Osteocyte (in vitro differentiated cells): ENCODE measurements at regions not wholly inside any gene's neighbourhood (a gene's known extent, or its start where the extent isn't known, plus 50 kb on each side); places are given as distances from the start of the nearest gene placed in this dataset.
A peak's percentile ranks its signal among the peaks of the same experiment; 100 is the strongest.

Experiments used
- DNase-seq: peaks from one replicate; pipeline ENCODE4 v3.0.0; 2021; ENCODE audit warnings: mixed read lengths; ENCODE audit not compliant: unreplicated experiment; ENCODE audit errors: extremely low spot score
- H3K27ac Mint-ChIP-seq: one replicate; pipeline ENCODE4 v1.8.0; 2021; ENCODE audit warnings: mild to moderate bottlenecking, mixed read lengths; ENCODE audit not compliant: unreplicated experiment
- H3K27me3 Mint-ChIP-seq: one replicate; pipeline ENCODE4 v1.8.0; 2021; ENCODE audit warnings: mixed read lengths; ENCODE audit not compliant: unreplicated experiment
- H3K36me3 Mint-ChIP-seq: one replicate; pipeline ENCODE4 v1.8.0; 2021; ENCODE audit warnings: mixed read lengths; ENCODE audit not compliant: unreplicated experiment
- H3K4me1 Mint-ChIP-seq: one replicate; pipeline ENCODE4 v1.8.0; 2021; ENCODE audit warnings: mixed read lengths; ENCODE audit not compliant: unreplicated experiment
- H3K4me3 Mint-ChIP-seq: one replicate; pipeline ENCODE4 v1.8.0; 2021; ENCODE audit warnings: mild to moderate bottlenecking, moderate library complexity, mixed read lengths; ENCODE audit not compliant: unreplicated experiment
- H3K9me3 Mint-ChIP-seq: one replicate; pipeline ENCODE4 v1.8.0; 2021; ENCODE audit warnings: mixed read lengths; ENCODE audit not compliant: unreplicated experiment
- CTCF ChIP-seq: fragments of 200-600 bp; sonication (generic); IDR thresholded peaks from 2 replicates; pipeline ENCODE4 v1.5.0; 2021; ENCODE audit warnings: antibody characterized with exemption, mild to moderate bottlenecking, moderate library complexity

- no peak for DNase-seq
- no peak for TF ChIP-seq CTCF
- Mint-ChIP-seq H3K36me3 (peaks cover 5% of the 10 kb centered on the region), H3K27me3 (peaks cover 14% of the 10 kb centered on the region), H3K4me3 (no peak overlapping the region), H3K4me1 (no peaks in the 10 kb centered on the region), H3K9me3 (peaks cover 19% of the 10 kb centered on the region), H3K27ac (no peak overlapping the region)
Observed at GRCh38 chr3:152547153-152547552, 278.4 kb downstream of the MBNL1 start.

GRCh38 chr3:152549263-152549662 is 280.5 kb downstream of the MBNL1 start:
- Mint-ChIP-seq H3K9me3 (peaks cover 8% of the 10 kb centered on the region), H3K4me1 (no peaks in the 10 kb centered on the region), H3K27ac (no peak overlapping the region), H3K36me3 (no peaks in the 10 kb centered on the region), H3K27me3 (peaks cover under 1% of the 10 kb centered on the region), H3K4me3 (no peak overlapping the region)
- DNase-seq: no peak
- no peak for TF ChIP-seq CTCF

GRCh38 chr3:152550284-152550683 is 281.6 kb downstream of the MBNL1 start:
- H3K27ac Mint-ChIP-seq: no peak overlapping the region
- H3K27me3 Mint-ChIP-seq: no peaks in the 10 kb centered on the region
- no peak overlapping the region for H3K4me3 Mint-ChIP-seq
- no peaks in the 10 kb centered on the region for H3K36me3 Mint-ChIP-seq
- peaks cover 5% of the 10 kb centered on the region for H3K4me1 Mint-ChIP-seq
- H3K9me3 Mint-ChIP-seq: no peaks in the 10 kb centered on the region
- TF ChIP-seq CTCF: no peak
- DNase-seq: no peak

GRCh38 chr3:152554980-152555379 is 280.0 kb upstream of the P2RY1 start:
- Mint-ChIP-seq H3K9me3 (no peaks in the 10 kb centered on the region), H3K36me3 (no peaks in the 10 kb centered on the region), H3K4me1 (peaks cover 29% of the 10 kb centered on the region), H3K27ac (peak overlapping the region; percentile 11), H3K4me3 (no peak overlapping the region), H3K27me3 (no peaks in the 10 kb centered on the region)
- TF ChIP-seq CTCF: no peak
- DNase-seq: no peak

- DNase-seq: no peak
- TF ChIP-seq CTCF: no peak
- Mint-ChIP-seq H3K27ac (no peak overlapping the region), H3K9me3 (no peaks in the 10 kb centered on the region), H3K4me1 (peaks cover 29% of the 10 kb centered on the region), H3K4me3 (no peak overlapping the region), H3K36me3 (no peaks in the 10 kb centered on the region), H3K27me3 (no peaks in the 10 kb centered on the region)
Observed at GRCh38 chr3:152555666-152556291, 279.2 kb upstream of the P2RY1 start.
